ENCODE measurements at regions not wholly inside any gene's neighbourhood (a gene's known extent, or its start where the extent isn't known, plus 50 kb on each side); places are given as distances from the start of the nearest gene placed in this dataset.

DNA sequence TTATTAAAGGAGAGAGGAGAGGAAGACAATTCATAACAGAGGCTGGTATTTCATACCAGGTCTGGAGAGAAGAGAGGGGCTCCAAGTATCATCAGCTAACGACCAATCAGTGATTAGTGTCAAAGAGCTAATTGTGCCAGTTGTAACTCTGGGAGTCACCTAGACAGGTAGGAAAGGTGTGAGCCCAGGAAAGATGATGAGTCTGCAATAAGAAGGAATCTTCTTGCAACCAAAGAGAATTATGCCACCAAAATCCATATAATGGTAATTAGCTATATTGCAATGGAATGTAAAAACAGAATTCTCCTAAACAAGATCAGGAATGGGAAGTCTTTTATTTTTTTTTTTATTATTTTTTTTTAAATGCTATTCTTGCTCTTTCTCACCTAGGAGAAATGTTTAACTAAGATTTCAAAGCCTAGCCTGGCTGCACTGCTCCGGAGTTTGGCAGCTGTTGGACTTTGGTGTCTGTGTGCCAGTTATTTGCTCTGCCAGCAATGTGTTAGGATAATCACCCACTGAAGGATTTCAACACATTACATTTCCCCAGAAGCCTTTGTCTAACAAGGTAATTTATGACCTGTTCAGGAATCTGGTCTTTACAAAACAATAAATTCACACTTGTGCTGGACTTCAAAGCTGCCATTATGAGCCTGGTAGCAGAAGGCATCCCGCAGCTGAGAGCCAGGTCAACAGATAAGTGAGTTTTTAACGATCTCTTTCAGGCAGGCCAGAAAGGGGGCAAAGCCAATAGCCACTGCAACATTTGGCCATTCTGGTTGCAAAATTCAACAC lies 89.4 kb downstream of the FOXB1 start:
- no peak for DNase-seq (ENCODE audit: low read depth)

DNA sequence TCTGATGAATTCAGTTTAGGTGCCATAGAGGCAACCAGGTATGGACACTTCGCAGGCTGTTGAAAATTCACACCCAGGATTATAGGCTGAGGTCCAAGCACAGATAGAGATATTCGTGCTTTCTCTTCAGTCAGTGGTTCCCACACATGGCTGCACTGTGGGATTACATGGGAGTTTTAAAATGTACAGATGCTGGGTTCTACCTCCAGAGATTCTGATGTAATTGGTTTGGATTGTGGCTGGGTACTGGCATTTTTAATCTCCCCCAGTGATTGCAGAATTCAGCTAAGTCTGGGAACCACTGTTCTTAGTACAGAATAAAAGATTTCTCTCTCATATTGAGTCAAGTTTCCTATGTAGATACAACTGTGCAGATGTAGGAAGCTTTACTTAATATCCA lies 91.6 kb downstream of the FOXB1 start:
- peak; percentile 30 for DNase-seq (ENCODE audit: low read depth)

DNA sequence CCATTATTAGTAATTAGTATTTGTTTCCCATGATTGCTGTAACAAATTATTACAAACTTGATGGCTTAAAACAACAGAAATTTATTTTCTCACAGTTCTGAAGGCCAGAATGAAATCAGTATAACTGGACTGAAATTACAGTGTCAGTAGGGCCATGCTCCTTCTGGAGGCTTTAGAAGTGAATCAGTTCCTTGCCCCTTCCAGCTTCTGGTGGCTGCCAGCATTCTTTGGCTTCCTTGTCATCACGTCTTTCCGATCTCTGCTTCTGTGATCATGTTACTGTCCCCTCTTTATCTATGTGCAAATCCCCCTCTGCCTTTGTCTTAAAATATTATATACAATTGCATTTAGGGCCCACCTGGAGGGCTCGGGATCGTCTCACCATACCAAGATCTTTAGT lies 92.0 kb downstream of the FOXB1 start:
- DNase-seq (ENCODE audit: low read depth), result peak; percentile 72

DNA sequence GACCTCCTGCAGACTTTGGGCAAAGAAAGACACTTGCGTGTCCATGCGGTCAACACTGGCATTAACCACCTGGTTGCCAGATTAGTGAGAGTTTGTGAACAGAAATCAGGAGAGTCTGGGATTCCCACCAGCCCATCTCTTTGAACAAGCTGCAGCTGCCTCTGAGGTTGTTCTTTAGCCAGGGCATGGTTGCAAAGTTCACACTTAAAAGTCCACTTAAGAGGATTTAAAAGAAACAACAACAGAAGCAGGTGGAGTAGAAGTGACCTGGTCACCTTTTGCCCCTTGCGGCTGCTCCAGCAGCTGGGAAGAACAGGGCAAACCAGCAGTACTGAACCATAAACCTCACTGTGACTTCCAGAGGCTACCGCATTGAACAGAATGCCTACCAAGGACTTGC lies 97.3 kb downstream of the FOXB1 start:
- no peak for DNase-seq (ENCODE audit: low read depth)

DNA sequence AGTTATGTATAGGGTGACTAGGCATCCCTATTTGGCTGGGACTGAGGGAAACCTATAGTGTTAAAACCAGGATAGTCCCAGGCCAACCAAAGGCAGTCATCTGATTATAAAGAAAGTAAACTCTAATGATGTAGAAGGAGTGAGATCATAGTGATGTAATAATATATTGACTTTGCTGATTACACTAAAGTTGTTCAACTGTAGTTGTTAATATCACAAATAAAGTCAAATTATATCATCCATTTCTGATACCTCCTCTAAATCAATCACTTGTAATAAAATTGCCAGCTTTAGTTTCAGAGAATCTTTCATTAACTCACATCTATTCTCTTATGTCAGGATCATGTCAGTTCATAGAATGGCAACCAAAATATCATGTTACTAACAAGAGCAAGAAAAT lies 98.6 kb downstream of the FOXB1 start:
- DNase-seq (ENCODE audit: low read depth), result no peak

DNA sequence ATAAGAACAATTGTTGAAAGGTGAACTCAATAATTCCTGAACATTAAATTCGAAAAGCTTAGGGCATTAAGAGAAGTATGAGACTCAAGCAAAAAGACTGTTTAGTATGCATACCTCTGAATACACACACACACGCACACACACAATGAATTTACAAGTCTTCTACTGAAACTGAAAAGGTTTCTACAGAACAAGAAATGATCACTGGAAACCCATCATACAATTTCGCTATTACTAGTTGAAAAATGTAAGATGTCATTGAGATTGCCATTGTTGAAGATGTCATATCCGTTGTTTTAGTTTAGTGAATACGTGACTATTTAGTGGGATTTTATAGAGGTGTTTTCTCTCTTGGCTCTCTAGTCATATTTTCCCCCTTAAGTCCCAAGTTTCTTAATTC lies 106.8 kb downstream of the FOXB1 start:
- no peak for DNase-seq (ENCODE audit: low read depth)

DNA sequence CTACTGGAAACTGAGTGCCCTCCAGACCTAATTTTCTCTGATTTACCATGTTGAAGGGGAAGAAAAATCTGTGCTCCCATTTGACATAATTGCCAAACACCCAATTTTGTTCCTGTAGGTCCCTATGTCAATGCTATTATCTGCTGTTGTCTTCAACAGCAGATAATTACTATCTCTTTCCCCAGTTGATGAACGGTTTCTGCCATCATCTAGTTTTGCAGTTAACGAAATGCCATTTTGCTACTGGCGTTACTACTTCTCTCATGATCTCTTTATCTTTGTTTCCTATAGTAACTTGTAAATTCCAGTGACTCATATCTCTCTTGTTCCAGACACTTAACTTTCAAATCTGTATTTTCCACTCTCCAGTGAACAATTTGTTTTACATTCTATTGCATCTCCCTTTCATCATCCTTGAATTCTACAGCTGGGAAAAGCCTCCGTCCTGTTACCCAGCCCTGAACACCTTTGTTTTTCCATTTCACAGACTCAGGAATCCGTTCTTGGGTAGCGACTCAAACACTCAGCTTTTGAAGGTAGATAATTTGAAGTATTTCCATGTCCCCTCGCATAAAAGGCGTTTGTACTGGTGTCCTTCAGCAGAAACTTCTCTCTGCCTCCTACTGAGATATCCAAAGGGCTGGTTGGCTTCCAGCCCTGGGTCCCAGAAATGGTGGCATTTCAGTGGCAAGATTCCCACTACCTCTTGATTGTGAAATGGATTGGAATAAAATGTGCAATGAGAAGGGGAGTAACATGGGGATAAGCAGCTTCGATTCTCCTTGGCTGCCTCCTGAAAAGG lies 111.7 kb downstream of the FOXB1 start:
- peak; percentile 18 for DNase-seq (ENCODE audit: low read depth)

DNA sequence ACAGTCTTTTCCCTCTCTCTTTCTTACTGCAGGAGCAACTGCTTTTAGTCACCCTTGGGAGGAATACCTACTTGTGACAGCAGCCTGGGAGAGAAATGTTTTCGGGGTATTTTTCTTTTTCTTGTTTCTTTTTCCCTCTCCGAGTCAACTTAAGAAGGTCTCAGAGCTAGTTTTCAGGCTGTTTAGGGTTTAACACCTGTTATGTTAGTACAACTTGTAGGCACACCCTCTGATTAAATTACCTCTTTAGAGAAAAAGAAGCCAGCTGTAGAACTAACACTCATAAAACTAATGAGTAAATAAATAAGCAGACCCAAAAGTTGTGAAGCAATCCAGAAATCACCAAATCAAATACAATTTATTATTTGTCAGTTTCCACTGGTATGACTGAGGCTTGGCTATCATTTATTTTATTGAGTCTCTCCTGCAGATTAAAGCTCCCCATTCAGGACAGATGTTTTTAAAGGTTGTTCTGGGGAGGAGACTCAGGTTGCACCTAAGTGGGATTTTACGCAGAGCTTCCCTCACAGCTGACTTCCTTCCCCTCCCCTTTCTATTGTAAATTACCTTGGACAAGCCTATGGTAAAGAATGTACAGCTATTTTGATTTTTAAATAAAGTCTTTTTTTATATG lies 112.5 kb downstream of the FOXB1 start:
- no peak for DNase-seq (ENCODE audit: low read depth)

DNA sequence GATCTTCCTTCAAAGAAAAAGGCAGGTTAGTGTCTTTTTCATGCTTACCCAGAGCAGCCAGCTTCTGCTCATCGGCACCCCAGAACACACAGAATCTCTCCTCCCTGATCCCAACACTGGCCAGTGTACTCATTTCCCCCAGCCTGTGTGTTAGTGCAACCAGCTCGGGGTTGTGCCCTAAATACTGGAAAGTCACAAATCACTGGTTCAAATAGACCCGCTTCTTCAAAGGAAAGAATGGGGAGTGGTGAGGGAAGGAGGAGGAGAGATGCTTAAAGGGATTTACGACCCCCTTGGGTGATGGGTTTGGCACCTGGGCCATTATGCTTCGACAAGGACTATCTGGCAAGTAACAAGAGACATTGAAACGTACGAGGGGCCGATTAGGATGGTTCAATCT lies 114.0 kb downstream of the FOXB1 start:
- DNase-seq (ENCODE audit: low read depth), result no peak

DNA sequence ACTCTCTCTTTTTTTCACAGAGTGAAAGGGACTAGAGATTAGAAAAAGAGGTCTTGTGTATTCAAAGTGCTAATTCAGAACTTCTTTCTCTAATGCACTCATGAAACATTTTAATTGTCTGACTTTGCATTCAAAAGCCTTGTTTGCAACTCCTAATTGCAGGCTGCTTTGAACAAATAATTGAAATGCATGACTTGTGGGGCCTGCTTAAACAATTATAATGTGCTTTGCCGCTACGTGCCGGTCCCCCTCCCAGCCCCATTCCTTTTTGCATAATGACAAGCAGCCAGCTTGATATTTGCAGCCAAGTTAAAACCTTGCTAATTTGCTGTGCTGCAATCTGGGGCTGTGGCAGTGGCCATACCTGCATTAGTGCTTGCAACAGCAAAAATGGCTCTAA lies 114.5 kb downstream of the FOXB1 start:
- no peak for DNase-seq (ENCODE audit: low read depth)

DNA sequence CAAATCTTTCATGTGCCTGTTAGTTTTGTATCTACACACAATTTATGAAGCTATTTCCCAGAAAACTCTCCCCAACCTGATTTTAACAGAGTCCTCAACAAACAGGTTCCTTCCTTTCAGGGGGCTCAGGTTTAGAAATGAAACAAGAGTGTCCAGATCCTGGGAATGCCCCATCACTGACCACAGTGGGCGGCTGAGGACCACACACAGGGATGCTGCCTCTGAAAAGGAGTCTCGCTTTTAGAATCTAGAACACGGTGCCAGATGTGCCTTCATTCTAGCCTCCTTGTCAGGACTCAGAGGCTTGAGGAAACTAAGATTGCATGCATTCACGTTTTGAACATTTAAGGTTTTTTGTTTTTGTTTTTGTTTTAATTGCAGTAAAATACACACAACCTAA lies 115.0 kb downstream of the FOXB1 start:
- no peak for DNase-seq (ENCODE audit: low read depth)

DNA sequence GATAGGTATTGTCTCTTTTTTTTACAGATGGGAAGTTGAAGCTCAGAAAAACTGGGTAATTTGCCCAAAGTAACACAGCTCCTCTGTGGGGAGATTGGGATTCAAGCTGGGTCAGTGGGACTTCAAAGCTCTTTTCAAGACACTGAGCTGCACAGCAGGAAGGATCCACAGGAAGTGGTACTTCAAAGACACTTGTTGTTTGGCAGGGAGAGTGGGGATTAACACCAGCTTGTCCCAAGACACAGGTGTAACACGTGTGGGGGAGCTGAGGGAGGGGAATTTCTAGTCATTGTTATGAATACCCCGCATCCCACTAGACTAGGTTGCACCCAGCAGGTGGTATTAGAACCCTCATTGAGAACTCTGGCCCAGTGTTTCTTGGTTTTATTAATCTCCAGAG lies 116.0 kb downstream of the FOXB1 start:
- DNase-seq (ENCODE audit: low read depth), result no peak

DNA sequence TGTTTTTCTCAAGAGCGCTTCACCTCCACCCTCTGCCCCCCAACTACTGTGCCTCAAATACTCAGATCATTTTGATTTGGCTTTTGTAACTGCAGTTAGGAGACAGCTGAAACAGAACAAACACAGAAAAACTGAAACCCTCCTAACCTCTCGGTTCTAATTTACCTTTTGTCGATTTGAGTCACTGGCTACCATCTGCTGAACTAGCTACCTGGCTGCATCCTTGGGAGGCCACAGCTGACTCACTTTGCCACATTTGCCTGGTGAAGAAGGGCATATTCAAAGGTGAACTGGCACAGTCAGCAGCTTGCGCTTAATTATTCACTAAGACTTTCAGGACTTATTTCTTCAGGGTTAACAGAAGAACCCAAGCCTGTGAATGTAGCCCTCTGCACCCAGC lies 117.7 kb downstream of the FOXB1 start:
- no peak for DNase-seq (ENCODE audit: low read depth)

DNA sequence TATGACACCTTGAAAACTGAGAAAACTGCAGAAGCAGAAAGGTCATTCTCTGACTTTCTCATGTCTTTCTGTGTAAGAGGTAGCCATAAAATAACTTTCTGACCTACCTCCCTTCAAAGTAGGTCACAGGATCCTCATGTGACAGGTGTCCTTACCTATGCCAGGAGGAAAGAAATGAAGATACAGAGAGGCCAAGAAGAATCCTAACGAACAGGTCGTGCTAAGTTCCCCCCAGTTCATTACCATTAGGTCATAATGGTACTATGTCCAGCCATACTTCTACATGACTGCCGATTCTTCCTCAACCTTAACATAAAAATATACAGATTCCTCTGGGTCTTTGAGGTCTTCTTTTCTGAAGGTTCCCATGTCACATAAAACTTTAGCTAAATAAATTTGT lies 118.6 kb downstream of the FOXB1 start:
- DNase-seq (ENCODE audit: low read depth), result no peak

DNA sequence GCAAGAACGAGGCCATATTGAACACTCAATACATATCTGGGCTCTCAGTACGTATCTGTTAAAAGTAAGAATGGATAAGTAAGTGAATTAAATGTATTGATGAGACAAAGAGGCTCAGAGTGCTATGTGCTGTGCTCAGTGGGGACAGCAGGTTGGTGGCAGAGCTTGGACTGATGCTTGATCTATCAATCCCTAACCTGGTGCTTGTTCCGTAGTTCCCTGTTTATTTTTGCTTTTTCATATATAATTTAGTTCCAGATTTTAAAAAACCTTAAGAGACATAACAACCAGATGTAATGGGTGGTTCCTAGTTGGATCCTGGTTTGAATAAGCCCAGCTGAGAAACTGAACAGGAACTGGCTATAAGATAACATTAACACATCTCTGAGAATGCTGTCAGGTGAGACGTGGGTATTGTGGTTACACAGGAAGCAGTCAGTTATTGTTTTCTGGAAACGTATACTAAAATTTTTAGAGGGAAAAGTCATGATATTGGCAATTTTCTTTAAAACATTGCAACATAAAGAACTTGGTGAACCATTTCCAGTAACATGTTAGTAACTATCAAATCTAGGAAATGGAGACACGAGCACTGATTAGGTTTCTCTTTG lies 120.5 kb downstream of the FOXB1 start:
- DNase-seq (ENCODE audit: low read depth), result no peak

DNA sequence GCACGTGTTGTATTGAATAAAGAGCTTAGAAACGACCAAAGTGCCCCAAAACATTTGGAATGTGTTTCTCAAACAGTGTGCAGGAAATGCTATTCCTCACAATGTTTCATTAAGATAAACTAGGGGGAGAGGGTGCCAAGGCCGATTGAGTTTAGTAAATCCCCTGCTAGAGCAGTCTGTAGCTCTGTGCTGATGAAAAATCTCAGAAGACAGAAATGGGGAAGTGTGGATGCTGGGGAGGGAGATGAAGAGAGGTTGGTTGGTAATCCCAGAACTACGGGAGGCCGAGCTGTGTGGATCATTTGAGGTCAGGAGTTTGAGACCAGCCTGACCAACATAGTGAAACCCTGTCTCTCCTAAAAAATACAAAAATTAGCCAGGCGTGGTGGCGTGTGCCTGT lies 121.2 kb downstream of the FOXB1 start:
- DNase-seq (ENCODE audit: low read depth), result no peak

DNA sequence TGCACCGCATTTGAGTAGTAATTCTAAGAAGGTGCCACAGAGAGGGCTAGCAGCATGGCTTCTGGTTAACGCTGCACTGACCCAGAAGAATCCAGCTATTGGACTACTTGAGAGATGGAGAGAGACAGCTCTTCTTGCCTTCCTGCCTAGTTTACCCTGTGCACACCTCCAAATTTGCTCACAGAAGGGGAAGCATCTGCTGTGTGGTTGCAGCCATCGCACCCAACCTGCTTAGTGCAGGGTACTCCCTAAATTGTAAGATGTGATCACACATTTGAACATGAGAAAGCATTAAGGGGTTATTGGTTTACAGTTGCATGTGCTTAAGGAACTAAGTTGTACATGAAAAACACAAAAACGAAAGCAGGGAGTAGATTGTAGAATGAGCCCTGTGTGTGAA lies 122.1 kb downstream of the FOXB1 start:
- no peak for DNase-seq (ENCODE audit: low read depth)

DNA sequence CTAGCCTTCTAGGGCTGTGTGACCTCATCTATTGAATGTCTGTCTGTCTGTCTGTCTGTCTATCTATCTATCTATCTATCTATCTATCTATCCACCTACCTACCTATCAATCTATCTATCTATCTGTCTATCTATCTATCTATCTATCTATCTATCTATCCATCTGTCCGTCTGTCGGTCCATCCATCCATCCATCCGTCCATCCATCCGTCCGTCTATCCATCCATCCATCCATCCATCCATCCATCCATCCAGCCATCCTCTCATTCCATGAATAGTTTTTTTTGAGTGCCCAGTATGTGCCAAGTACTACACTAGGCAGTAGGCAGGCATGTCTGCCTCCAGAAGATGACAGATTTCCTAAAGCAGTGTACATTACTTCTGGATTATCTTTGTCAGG lies 122.5 kb downstream of the FOXB1 start:
- DNase-seq (ENCODE audit: low read depth), result no peak

DNA sequence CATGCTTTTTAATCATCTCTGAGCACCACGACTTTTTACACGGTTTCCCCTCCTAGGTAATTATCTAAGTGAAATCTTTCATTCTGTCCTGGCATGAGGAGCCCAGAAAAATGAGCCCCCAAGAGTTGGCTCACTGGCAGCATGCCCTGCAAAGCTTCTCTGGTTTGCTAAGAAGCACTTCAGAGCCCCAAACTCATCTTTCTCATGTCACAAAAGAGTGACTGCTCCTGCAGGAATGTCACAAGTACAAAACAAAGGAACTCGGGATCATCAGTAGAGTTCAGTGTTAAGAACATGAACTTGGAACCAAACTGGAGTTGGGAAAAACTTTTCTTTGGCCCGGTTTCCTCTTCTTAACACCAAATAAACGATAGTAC lies 123.9 kb downstream of the FOXB1 start:
- DNase-seq (ENCODE audit: low read depth), result peak; percentile 34

DNA sequence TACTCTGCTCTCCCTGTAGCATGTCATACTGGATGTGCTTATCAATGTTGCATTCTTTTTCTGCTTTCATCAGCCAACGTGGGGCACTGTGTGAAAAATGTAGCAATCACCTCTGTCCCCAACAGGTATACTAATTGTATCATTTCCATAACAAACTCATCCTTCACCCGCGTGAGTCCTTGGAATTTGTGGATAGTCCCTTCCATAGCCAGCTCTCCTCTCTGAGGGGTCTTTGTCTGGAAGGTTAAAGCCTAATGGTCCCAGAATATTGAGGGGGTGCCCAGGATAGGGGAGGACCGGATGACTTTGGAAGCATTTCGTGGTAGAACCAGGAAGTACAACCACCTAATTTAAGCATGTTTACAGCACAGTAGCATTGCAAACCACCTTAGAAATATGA lies 124.6 kb downstream of the FOXB1 start:
- no peak for DNase-seq (ENCODE audit: low read depth)

DNA sequence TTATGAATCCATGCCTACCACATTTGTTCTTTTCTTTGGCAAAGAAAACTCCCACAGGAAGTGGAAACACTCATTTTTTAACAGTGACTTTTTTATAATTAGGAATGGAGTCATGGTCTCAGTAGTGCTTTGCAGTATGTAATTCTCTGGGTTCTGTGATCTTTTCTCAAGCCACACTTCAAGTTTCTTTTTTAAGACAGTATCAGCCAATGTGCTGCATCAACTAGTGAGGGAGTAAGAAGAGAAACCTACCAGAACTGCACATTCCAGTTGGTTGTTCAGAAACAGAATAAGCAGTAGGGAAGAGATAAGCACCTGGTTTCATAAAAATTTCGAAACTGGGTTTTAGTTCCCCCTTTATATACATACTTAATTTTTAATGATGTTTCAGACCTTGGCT lies 126.3 kb downstream of the FOXB1 start:
- no peak for DNase-seq (ENCODE audit: low read depth)

DNA sequence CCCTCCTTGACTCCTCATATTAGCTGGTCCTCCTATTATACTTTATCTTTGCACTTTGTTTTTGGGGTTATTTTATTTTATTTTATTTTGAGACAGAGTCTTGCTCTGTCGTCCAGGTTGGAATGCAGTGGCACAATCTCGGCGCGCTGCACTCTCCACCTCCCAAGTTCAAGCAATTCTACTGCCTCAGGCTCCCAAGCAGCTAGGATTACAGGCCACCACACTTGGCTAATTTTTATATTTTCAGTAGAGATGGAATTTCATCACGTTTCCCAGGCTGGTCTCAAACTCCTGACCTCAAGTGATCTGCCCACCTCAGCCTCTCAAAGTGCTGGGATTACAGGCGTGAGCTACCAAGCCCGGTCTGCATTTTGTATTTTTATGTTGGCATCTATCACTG lies 126.7 kb downstream of the FOXB1 start:
- no peak for DNase-seq (ENCODE audit: low read depth)
